NT2/D1 (cell line): ENCODE measurements at regions not wholly inside any gene's neighbourhood (a gene's known extent, or its start where the extent isn't known, plus 50 kb on each side); places are given as distances from the start of the nearest gene placed in this dataset.

Experiments
- DNase-seq: peaks from one replicate; pipeline ENCODE4 v3.0.0-alpha.2; 2011; ENCODE audit warnings: low read depth, low spot score
- H3K27me3 ChIP-seq: 2 replicates; pipeline ENCODE4 v1.6.0; 2011; ENCODE audit warnings: mild to moderate bottlenecking; ENCODE audit not compliant: insufficient read length, insufficient read depth
- H3K36me3 ChIP-seq: 2 replicates; pipeline ENCODE4 v1.6.1; 2011; ENCODE audit warnings: mild to moderate bottlenecking, low read length, mixed read lengths; ENCODE audit not compliant: insufficient read depth, insufficient read length
- H3K4me1 ChIP-seq: 2 replicates; pipeline ENCODE4 v1.5.1; 2011; ENCODE audit not compliant: insufficient read depth, insufficient read length
- H3K4me3 ChIP-seq: 2 replicates; pipeline ENCODE4 v1.5.1; 2011; ENCODE audit warnings: low read depth; ENCODE audit not compliant: insufficient read length
- H3K9ac ChIP-seq: 2 replicates; pipeline ENCODE4 v1.6.0; 2011; ENCODE audit warnings: low read depth; ENCODE audit not compliant: insufficient read length
- H3K9me3 ChIP-seq: 2 replicates; pipeline ENCODE4 v1.5.1; 2011; ENCODE audit warnings: mild to moderate bottlenecking, low read length; ENCODE audit not compliant: insufficient read depth
- SUZ12 ChIP-seq: IDR thresholded peaks from 2 replicates; pipeline ENCODE4 v1.6.1; 2011; ENCODE audit not compliant: insufficient read length, insufficient read depth; ENCODE audit errors: extremely low read depth
- YY1 ChIP-seq: IDR thresholded peaks from 2 replicates; pipeline ENCODE4 v1.6.1; 2011; ENCODE audit not compliant: insufficient read length, insufficient read depth
- ZNF274 ChIP-seq: IDR thresholded peaks from 2 replicates; pipeline ENCODE4 v1.6.1; 2011; ENCODE audit warnings: mild to moderate bottlenecking, low read depth, low read length

DNA sequence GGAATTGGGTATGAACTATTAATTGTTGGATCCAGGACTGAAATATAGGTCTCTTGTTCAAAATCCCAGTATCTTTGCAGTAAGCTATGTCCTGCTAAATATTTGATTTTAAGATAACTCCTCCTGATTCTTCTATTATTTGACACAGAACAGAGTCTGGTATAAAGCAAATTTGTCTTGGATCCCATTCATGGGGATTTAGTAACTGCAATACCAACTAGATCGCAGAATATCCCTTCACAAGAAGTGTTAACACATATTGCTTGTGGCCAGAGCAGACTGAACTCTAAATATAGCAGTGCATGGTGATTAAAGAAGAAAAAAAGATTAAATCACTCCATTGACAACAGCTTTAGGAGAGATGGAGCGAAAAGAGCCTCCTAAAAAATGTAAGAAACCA, 68.2 kb upstream of the ARHGAP42 start:
- peaks cover 30% of the 10 kb centered on the region; the same call in 1 of the 2 replicates for H3K9me3 ChIP-seq
- no peak overlapping the region for H3K4me3 ChIP-seq
- no peaks in the 10 kb centered on the region for H3K36me3 ChIP-seq
- DNase-seq, result no peak
- no peaks in the 10 kb centered on the region for H3K4me1 ChIP-seq
- H3K27me3 ChIP-seq, result no peaks in the 10 kb centered on the region
- H3K9ac ChIP-seq, result no peak overlapping the region
- TF ChIP-seq YY1 (no peak), ZNF274 (no peak), SUZ12 (no peak)

DNA sequence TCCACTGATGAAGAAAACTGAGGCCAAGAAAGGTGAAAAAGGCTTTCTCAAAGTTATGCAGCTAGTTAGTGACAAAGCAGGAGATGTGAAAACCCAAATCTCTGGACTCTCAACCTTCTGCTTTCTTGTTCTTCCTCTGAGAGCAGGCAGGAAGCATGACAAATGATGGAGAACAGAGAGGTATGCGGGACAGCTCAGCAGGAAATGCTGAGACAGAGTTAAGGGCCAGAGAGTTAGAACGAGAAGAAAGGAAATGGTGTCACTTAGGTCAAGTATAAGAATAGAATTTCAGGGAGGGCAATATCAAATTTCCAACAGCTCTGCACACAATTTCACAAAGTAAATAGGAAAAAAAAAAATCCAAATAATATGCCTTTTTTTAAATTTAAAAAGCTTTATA, 67.6 kb upstream of the ARHGAP42 start:
- DNase-seq, result no peak
- H3K4me3 ChIP-seq, result no peak overlapping the region
- no peak for TF ChIP-seq SUZ12
- TF ChIP-seq ZNF274, result no peak
- no peak for TF ChIP-seq YY1
- H3K36me3 ChIP-seq, result no peaks in the 10 kb centered on the region
- no peaks in the 10 kb centered on the region for H3K27me3 ChIP-seq
- no peaks in the 10 kb centered on the region for H3K4me1 ChIP-seq
- no peak overlapping the region for H3K9ac ChIP-seq
- peaks cover 35% of the 10 kb centered on the region; the same call in 1 of the 2 replicates for H3K9me3 ChIP-seq

DNA sequence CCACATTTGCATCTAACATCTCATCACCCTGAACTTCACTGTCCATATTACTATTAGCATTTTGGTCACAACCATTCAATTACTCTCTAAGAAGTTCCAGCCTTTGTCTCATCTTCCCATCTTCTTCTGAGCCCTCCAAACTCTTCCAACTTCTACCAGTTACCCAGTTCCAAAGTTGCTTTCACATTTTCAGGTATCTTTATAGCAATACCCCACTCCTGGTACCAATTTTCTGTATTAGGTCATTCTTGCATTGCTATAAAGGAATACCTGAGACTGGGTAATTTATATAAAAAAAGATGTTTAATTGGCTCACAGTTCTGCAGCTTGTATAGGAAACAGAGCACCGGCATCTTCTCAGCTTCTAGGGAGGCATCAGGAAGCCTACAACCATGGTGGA, 64.7 kb upstream of the ARHGAP42 start:
- no peak overlapping the region for H3K9ac ChIP-seq
- no peaks in the 10 kb centered on the region for H3K27me3 ChIP-seq
- H3K9me3 ChIP-seq, result peaks cover 35% of the 10 kb centered on the region; the same call in 1 of the 2 replicates
- H3K4me1 ChIP-seq, result no peaks in the 10 kb centered on the region
- no peaks in the 10 kb centered on the region for H3K36me3 ChIP-seq
- TF ChIP-seq SUZ12, result no peak
- no peak overlapping the region for H3K4me3 ChIP-seq
- DNase-seq, result no peak

DNA sequence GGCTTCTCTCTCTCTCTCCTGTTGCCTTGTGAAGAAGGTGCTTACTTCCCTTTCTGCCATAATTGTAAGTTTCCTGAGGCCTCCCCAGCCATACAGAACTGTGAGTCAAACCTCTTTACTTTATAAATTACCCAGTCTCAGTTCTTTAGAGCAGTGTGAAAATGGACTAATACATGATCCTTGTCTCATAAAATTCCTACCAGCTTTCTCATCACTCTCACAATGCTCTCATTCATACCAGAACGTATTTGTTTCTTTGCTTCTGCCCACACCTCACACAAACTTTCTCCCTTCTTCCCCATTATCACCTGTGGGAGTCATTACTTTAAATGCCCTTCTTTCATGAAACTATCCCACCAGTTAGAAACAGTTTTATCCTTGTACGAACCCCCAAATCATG, 62.7 kb upstream of the ARHGAP42 start:
- peaks cover 35% of the 10 kb centered on the region; the same call in 1 of the 2 replicates for H3K9me3 ChIP-seq
- TF ChIP-seq YY1 (no peak), SUZ12 (no peak), ZNF274 (no peak)
- no peak for DNase-seq
- H3K27me3 ChIP-seq, result no peaks in the 10 kb centered on the region
- no peaks in the 10 kb centered on the region for H3K36me3 ChIP-seq
- H3K4me1 ChIP-seq, result no peaks in the 10 kb centered on the region
- no peak overlapping the region for H3K4me3 ChIP-seq
- H3K9ac ChIP-seq, result no peak overlapping the region

DNA sequence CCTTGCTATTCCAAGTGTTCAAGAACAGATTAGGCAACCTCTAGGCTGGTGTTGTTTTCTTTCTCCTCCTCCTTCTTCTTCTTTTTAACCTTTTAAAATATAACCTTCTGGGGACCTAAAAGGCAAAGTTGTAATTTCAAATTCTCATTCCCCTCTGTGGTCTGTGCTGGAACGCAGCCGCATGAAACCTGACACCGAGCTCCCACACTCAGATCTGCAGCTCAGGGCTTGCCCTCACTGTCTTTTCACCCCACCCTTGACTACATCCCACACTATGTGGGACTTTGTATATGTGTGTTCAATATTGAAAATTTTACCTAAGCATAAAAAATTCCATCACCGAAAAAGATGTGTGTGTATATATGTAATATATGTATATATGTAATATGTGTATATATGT, 62.0 kb upstream of the ARHGAP42 start:
- Histone ChIP-seq H3K9me3 (peaks cover 35% of the 10 kb centered on the region; the same call in 1 of the 2 replicates), H3K36me3 (no peaks in the 10 kb centered on the region), H3K4me1 (no peaks in the 10 kb centered on the region), H3K27me3 (no peaks in the 10 kb centered on the region), H3K4me3 (no peak overlapping the region), H3K9ac (no peak overlapping the region)
- no peak for DNase-seq
- no peak for TF ChIP-seq ZNF274
- TF ChIP-seq YY1, result no peak
- no peak for TF ChIP-seq SUZ12

DNA sequence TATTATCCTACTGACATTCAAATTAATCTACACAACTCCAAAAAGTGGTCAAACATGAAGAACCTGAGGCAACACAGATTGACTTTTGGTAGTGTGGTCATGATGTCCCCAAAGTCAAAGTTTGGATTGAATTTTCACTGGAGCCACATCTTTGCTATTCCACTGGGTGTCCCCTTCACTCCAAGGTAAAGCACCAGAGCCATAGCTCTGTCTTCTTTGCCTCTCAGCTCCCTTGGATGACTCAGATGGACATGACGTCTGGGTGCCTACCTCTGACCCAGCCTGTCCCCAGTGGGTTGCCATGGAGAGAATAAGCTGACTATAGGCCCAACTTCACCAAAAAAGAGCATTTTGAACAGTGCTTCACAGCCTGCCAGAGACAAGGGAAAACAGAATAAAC, 57.4 kb upstream of the ARHGAP42 start:
- H3K27me3 ChIP-seq, result no peaks in the 10 kb centered on the region
- H3K9me3 ChIP-seq, result no peaks in the 10 kb centered on the region
- H3K36me3 ChIP-seq, result no peaks in the 10 kb centered on the region
- TF ChIP-seq ZNF274, result no peak
- no peak for TF ChIP-seq YY1
- no peak for TF ChIP-seq SUZ12
- no peaks in the 10 kb centered on the region for H3K4me1 ChIP-seq
- no peak overlapping the region for H3K9ac ChIP-seq
- DNase-seq, result no peak
- no peak overlapping the region for H3K4me3 ChIP-seq

DNA sequence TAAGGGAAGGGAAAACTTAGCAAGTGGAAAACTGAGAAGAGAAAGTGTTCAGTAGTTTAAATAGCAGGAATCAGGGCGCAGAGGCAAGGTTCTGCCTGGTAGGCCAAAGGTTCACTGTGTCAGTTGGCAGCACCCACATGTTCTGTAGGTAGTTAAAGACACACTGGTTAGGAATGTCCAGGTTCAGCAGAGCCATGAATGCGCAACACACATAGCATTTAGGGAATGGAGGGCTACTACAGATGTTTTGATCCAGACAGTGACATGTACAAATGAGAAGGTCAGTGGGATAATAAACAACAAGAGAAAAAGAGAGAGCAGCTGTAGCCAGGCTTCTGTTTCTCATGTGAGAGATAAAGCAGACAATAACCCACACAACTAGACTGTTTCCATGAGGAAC, 56.2 kb upstream of the ARHGAP42 start:
- H3K36me3 ChIP-seq, result no peaks in the 10 kb centered on the region
- H3K9ac ChIP-seq, result no peak overlapping the region
- no peaks in the 10 kb centered on the region for H3K27me3 ChIP-seq
- no peak for DNase-seq
- H3K9me3 ChIP-seq, result no peaks in the 10 kb centered on the region
- TF ChIP-seq SUZ12, result no peak
- no peak for TF ChIP-seq ZNF274
- no peak for TF ChIP-seq YY1
- H3K4me3 ChIP-seq, result no peak overlapping the region
- no peaks in the 10 kb centered on the region for H3K4me1 ChIP-seq

DNA sequence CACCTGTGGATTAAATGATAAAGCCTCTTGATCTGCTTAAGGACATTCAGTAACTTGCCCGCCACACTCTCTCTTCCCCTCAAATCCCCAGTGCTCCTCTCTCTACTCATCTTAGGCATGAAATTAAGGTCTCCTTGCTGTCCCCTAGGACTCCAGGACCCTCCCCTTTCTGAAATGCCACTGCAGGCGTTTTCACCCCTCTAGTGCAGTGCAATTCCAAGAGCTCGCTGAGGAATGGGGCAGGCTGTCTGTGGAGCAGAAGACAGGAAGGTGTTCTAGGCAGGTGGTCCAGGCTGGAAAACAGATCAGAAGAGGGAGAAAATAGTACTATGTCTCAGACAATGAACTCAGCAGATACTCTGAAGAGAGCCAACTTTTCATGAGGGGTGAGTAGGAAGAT, 55.8 kb upstream of the ARHGAP42 start:
- no peak for DNase-seq
- H3K9me3 ChIP-seq, result no peaks in the 10 kb centered on the region
- no peaks in the 10 kb centered on the region for H3K4me1 ChIP-seq
- no peak overlapping the region for H3K9ac ChIP-seq
- H3K36me3 ChIP-seq, result no peaks in the 10 kb centered on the region
- no peak overlapping the region for H3K4me3 ChIP-seq
- TF ChIP-seq SUZ12 (no peak), YY1 (no peak), ZNF274 (no peak)
- H3K27me3 ChIP-seq, result no peaks in the 10 kb centered on the region
